ENCODE measurements at regions not wholly inside any gene's neighbourhood (a gene's known extent, or its start where the extent isn't known, plus 50 kb on each side); places are given as distances from the start of the nearest gene placed in this dataset.

DNA sequence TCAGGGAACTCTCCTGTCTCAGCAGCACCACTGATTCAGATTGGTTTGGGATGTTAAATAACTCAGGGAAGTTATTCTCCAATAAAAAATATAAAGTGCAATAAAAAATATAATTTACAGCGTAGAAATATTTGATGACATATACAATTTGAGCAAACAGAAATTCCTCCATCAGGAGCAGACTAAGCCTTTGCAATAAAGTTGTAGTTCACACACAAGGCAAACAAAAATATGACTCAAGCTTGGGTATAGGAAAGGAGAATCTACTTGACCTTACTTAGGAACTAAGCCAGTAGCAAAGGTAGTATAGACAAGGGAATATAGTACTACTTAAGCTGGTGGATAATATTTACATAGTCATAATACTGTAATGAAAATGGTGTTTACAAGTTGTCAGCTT is 264.1 kb downstream of the KIF21A start:
- TF ChIP-seq CTCF (IDR thresholded peaks at IDR 0.05; ENCODE audit: low read depth, low read length, missing input control) (no peak), NR2F2 (IDR thresholded peaks at IDR 0.05) (no peak), YY1 (IDR thresholded peaks at IDR 0.05) (no peak), JUND (IDR thresholded peaks at IDR 0.05) (no peak), TAF1 (conservative IDR thresholded peaks at IDR 0.05) (no peak), MAX (IDR thresholded peaks at IDR 0.05) (no peak), FOXA1 (IDR thresholded peaks at IDR 0.05) (no peak), SP1 (IDR thresholded peaks at IDR 0.05) (no peak), REST (IDR thresholded peaks at IDR 0.05) (no peak)

Measured in liver (tissue), 3 donors.